T47D (cell line): ENCODE measurements at regions not wholly inside any gene's neighbourhood (a gene's known extent, or its start where the extent isn't known, plus 50 kb on each side); places are given as distances from the start of the nearest gene placed in this dataset.
A peak's percentile ranks its signal among the peaks of the same experiment; 100 is the strongest.

ENCODE experiments used
- DNase-seq, 2 experiments: peaks; one replicate each; pipeline versions ENCODE4 v3.0.0 to v3.0.0-alpha.2; 2011 to 2012; ENCODE audit warnings: low read depth in 1 of 2, low spot score in 1 of 2
- JUND ChIP-seq: IDR thresholded peaks from 2 replicates; pipeline ENCODE4 v1.6.1; 2012; ENCODE audit warnings: low read depth
- in situ Hi-C: cut with HindIII; loops from 2 replicates; pipeline ENCODE4 v1.10.0; 2016; ENCODE audit warnings: low sequenced_read_pairs, low pct_unique_long_range_greater_than_20kb

DNA sequence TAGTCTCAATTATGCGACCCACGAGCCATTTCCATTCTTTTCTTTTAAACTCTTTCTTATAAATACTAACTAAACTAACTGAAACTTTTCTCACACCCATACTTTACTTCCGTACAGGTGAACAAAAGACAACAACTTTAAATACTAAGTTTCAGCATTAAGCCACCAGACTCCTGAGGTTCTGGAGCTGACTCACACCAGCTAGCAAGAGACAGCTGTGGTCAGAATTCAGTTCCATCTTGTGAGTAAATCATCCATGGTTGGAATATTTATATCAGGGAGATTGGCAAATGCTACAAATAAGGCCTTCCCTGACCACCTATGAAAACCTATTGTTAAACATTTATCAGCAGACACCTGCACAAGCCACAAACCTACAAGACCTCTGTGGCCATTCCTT, 897.0 kb downstream of the EFNB2 start:
- TF ChIP-seq JUND: no peak
- in situ Hi-C loops: no loop called here
- no peak for DNase-seq

DNA sequence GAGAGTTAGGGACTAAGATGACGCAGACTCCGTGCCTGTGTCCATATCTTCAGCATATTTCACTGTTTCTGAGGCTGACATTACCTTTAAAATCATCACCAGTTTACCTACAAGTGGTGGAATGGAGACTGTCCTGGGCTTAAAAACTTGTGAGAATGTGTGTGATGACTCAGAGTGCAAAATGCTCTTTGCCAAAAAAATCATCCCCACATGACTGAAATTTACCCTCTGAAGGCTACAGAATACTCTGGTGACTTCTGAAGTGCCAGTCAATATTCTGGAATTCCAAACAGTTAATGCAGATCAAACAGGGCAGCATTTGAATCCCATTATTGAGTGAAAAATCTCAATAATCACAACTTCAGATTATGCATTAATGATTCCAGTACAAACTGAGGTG, 901.4 kb downstream of the EFNB2 start:
- in situ Hi-C loops: no loop called here
- DNase-seq: no peak

DNA sequence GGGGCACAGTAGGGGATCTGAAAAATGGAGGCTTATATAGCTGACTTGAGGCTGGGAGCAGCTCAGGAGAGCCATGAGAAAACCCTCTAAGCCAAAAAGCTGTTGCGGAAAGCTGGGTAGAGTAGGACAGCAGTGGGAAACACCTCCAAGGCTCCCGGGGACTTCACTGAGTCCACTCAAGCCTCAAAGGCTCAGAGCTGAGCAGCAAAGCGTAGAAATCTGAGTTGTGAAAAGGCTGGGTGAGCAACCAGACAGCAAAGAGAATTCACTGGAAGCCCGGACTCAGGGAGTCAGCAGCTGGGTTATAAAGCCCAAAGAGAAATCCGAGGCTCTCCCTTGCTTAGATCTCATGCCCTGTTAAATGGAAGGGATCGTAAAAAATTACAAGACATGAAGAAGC, 905.0 kb downstream of the EFNB2 start:
- DNase-seq: no peak
- in situ Hi-C loops: no loop called here
- no peak for TF ChIP-seq JUND

More for the DNA sequence above, 901.4 kb downstream of the EFNB2 start:
- no peak for TF ChIP-seq JUND

- in situ Hi-C loops: no loop called here
- DNase-seq: peak in 1 of 2 experiments; percentile 30
- TF ChIP-seq JUND: no peak
Measured at GRCh38 chr13:105627270-105627669, 908.2 kb downstream of the EFNB2 start.

GRCh38 chr13:105625691-105626090, 909.8 kb downstream of the EFNB2 start:
- DNase-seq: no peak
- no peak for TF ChIP-seq JUND
- in situ Hi-C loops: no loop called here

DNA sequence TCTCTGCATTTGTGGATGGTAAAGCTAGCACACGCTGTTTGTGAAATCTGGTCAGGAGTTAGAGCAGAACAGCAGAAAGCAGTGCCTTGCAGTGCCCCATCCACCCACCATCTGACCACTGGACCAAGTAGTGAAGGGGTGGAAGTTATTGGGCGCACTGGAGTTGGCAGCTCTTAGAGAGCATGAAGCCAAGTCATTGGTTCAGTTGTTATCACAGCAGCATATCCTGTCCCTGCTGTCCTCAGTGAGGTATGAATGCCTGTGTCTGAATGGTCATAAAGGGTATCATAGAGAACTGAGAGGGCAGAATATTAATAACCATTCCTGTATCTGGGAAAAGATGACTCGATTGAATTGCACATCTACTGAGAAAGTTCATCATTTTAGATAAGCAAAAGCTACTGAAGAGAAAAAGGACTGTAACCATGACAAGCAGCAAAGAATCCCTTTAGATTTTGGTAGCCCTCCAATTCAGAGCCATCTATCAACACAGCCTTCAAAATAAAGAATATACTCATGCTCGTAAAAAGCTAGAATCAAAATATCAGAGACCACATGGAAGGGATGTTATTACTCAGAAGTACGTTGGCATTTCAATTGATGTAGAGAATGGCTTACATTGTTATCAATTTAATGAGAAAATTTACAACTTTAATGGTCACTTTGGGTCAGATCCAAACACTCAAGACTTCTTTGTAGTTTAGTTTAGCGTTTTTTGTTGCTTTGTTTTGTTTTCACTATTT, 919.0 kb downstream of the EFNB2 start:
- in situ Hi-C loops: no loop called here
- TF ChIP-seq JUND: no peak
- no peak for DNase-seq

DNA sequence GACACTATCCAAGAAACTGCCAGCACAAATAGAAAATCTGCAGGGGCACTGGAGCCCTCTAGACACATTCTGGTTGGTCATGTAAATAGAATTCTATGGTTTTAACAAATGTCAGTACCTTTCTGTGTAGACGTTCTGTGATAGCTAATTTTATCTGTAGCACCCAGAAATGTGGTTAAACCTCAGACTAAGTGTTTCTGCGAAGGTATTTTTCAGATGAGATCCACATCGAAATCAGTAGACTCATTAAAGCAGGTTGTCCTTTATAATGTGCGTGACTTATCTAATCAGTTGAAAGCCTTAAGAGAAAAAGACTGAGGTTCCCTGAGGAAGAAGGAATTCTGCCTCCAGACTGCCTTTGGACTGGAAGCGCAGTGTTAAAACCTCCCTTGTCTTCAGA, 922.9 kb downstream of the EFNB2 start:
- in situ Hi-C loops: no loop called here
- no peak for DNase-seq
- no peak for TF ChIP-seq JUND

DNA sequence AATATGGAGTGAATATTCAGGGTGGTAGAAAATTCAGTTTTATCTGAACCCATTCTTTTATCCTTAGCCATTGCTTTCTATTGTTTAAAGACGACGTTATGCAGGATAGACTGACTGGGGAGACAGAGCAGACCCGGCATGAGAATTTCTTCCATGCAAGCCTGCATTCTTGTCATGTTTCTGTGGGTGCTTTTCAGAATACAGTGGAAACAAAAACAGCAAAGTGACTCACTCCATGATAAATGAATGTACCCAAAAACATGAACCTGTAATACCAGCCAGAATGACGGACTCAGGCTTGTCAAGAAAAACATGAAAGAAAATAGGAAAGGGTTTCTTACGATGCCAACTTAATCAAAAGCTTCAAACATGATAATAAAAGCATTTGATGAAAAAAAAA, 924.0 kb downstream of the EFNB2 start:
- DNase-seq: no peak
- in situ Hi-C loops: no loop called here
- no peak for TF ChIP-seq JUND

GRCh38 chr13:105608104-105608503, 927.4 kb downstream of the EFNB2 start:
- no peak for TF ChIP-seq JUND

GRCh38 chr13:105607426-105607825, 928.0 kb downstream of the EFNB2 start:
- TF ChIP-seq JUND: no peak
- in situ Hi-C loops: no loop called here
- no peak for DNase-seq

More at GRCh38 chr13:105608104-105608503, 927.4 kb downstream of the EFNB2 start:
- in situ Hi-C loops: no loop called here
- no peak for DNase-seq

DNA sequence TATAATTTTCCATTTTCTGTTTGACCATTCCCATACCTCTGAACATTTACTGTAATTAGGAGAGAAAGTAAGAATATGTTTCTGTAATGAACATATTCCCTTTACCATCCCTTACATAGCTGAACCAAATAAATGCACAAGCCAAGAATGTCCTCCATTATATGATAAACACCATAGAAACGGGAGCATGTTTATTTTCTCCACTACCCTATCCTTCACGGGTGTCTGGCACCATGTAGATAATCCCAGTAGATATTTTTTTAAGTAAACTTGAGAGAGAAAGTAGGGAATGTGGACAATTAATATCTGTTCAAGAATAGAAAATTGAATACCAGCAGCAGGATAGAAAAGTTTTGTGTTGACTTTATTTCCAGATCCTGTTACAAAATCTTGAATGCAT, 928.4 kb downstream of the EFNB2 start:
- no peak for TF ChIP-seq JUND
- no peak for DNase-seq
- in situ Hi-C loops: no loop called here

- no peak for DNase-seq
- in situ Hi-C loops: no loop called here
- TF ChIP-seq JUND: no peak
Measured at GRCh38 chr13:105602956-105603670, 932.3 kb downstream of the EFNB2 start.

- in situ Hi-C loops: no loop called here
- TF ChIP-seq JUND: no peak
- DNase-seq: no peak
Measured at GRCh38 chr13:105599477-105600037, 935.9 kb downstream of the EFNB2 start.
